ENCODE measurements at regions not wholly inside any gene's neighbourhood (a gene's known extent, or its start where the extent isn't known, plus 50 kb on each side); places are given as distances from the start of the nearest gene placed in this dataset.

- Histone ChIP-seq H3K14ac (ENCODE audit: insufficient read length) (no peak overlapping the region), H3K4me3 (ENCODE audit: extremely low read depth in 1 of 4, insufficient read depth in 2 of 4, low read depth in 3 of 4, low read length in 4 of 4) (no peak overlapping the region), H3K23ac (ENCODE audit: insufficient read length) (no peak overlapping the region), H2BK15ac (ENCODE audit: low read length) (no peak overlapping the region), H3K27me3 (replicated peaks in 1 of 4; ENCODE audit: control insufficient read depth in 3 of 4, extremely low read depth in 1 of 4, insufficient read depth in 3 of 4, low read length in 3 of 4) (no peaks in the 10 kb centered on the region), H3K4me2 (ENCODE audit: insufficient read depth in 1 of 2, low read depth in 2 of 2, low read length in 2 of 2) (no peak overlapping the region), H3K4ac (replicated peaks; ENCODE audit: insufficient read length, low read depth, low read length) (no peak overlapping the region), H4K91ac (replicated peaks; ENCODE audit: insufficient read length, low read length) (no peak overlapping the region), H2BK120ac (replicated peaks; ENCODE audit: low read depth, low read length) (no peak overlapping the region), H2BK5ac (ENCODE audit: low read depth, low read length) (no peak overlapping the region), H3K56ac (replicated peaks; ENCODE audit: insufficient read length, low read depth, low read length) (no peak overlapping the region), H3K4me1 (replicated peaks in 1 of 4; ENCODE audit: control insufficient read depth in 3 of 4, insufficient read depth in 4 of 4, low read length in 3 of 4) (peaks cover 0 to 8% (median 4%) of the 10 kb centered on the region in 4 experiments; a peak in 4 of 7 replicates), H4K5ac (ENCODE audit: insufficient read length, low read depth, low read length) (no peak overlapping the region), H3K27ac (ENCODE audit: low read depth, low read length) (no peak overlapping the region), H2BK20ac (ENCODE audit: low read length) (no peak overlapping the region), H2AFZ (ENCODE audit: low read length) (no peak overlapping the region), H3K79me1 (ENCODE audit: low read depth, low read length) (no peaks in the 10 kb centered on the region), H2BK12ac (ENCODE audit: low read depth, low read length) (no peak overlapping the region), H2AK5ac (ENCODE audit: low read depth, low read length) (no peak overlapping the region), H4K20me1 (replicated peaks in 1 of 2; ENCODE audit: control insufficient read depth in 1 of 2, insufficient read depth in 2 of 2, low read length in 2 of 2) (no peaks in the 10 kb centered on the region), H4K8ac (ENCODE audit: extremely low read depth, insufficient read depth, low read length) (no peak overlapping the region), H3K36me3 (ENCODE audit: control insufficient read depth in 2 of 4, insufficient read depth in 4 of 4, low read length in 3 of 4) (no peaks in the 10 kb centered on the region), H3K79me2 (ENCODE audit: control insufficient read depth in 1 of 2, insufficient read depth in 2 of 2, low read length in 2 of 2) (no peaks in the 10 kb centered on the region), H3K9me3 (ENCODE audit: insufficient read depth in 2 of 2, low read depth in 1 of 2, low read length in 1 of 2) (no peaks in the 10 kb centered on the region), H3K18ac (ENCODE audit: extremely low read depth, low read length) (no peak overlapping the region), H3K23me2 (ENCODE audit: low read depth, low read length) (no peaks in the 10 kb centered on the region), H3K9ac (replicated peaks in 1 of 4; ENCODE audit: extremely low read depth in 1 of 4, low read depth in 3 of 4, low read length in 3 of 4) (no peak overlapping the region)
- POLR2A ChIA-PET (ENCODE audit: partially characterized antibody), result interaction anchor here (1.1 to 1.6 kb wide), 2 partner anchors 8 to 152 kb away, joined by 3 read pairs; partner anchors contain the start of gene RALGPS2
- DNase-seq (ENCODE audit: low read depth in 1 of 2, low spot score in 2 of 2), result no peak
- CTCF ChIA-PET (ENCODE audit: partially characterized antibody), result interaction anchor here (0.7 to 2.9 kb wide), 18 partner anchors 9 to 430 kb away, joined by 3 to 16 read pairs (median 4); no protein-coding TSS in a partner anchor
- FAIRE-seq, result no peak
- WGBS, 2 experiments (ENCODE audit: extremely low coverage in 1 of 2, insufficient coverage in 1 of 2, insufficient read length in 1 of 2, insufficient replicate concordance in 2 of 2, low coverage in 1 of 2, low lambda C conversion rate in 2 of 2, missing lambda C conversion rate in 1 of 2), result 88% methylated on average over 3 of the region's 3 CpGs; no CpG with 5 or more reads in 1 of the 2 experiments
- no peak for TF ChIP-seq BACH1 (IDR thresholded peaks at IDR 0.05; ENCODE audit: low read length)
- TF ChIP-seq RBBP5 (IDR thresholded peaks at IDR 0.05; ENCODE audit: borderline replicate concordance, low read depth, low read length), result no peak
- no peak for TF ChIP-seq GTF2F1 (IDR thresholded peaks at IDR 0.05; ENCODE audit: borderline replicate concordance, low read depth, low read length)
- no peak for TF ChIP-seq POU5F1 (IDR thresholded peaks at IDR 0.05; ENCODE audit: low read depth, low read length)
- TF ChIP-seq ATF2 (IDR thresholded peaks at IDR 0.05; ENCODE audit: low read length), result no peak
- no peak for TF ChIP-seq CBX8 (IDR thresholded peaks at IDR 0.05; ENCODE audit: borderline replicate concordance, low read depth, low read length)
- TF ChIP-seq SIN3A (conservative IDR thresholded peaks at IDR 0.05 in 1 of 2, IDR thresholded peaks at IDR 0.05 in 1 of 2; ENCODE audit: low read depth in 1 of 2, low read length in 2 of 2), result no peak
- no peak for TF ChIP-seq YY1 (IDR thresholded peaks at IDR 0.05; ENCODE audit: low read depth, low read length)
- TF ChIP-seq JUN (IDR thresholded peaks at IDR 0.05; ENCODE audit: low read depth, low read length), result no peak
- TF ChIP-seq PHF8 (conservative IDR thresholded peaks at IDR 0.05; ENCODE audit: low read depth, low read length), result no peak
- TF ChIP-seq ASH2L (IDR thresholded peaks at IDR 0.05; ENCODE audit: low read length), result no peak
- TF ChIP-seq TCF12 (IDR thresholded peaks at IDR 0.05; ENCODE audit: low read depth, low read length), result no peak
- no peak for TF ChIP-seq POLR2AphosphoS5 (IDR thresholded peaks at IDR 0.05; ENCODE audit: low read depth, low read length)
These were observed 60.4 kb downstream of the TEX35 start for GRCh38 chr1:178573330-178573729.
